HCT116 (cell line): ENCODE measurements at regions not wholly inside any gene's neighbourhood (a gene's known extent, or its start where the extent isn't known, plus 50 kb on each side); places are given as distances from the start of the nearest gene placed in this dataset.

Experiments used
- ATAC-seq: fragments of 200-7000 bp; cut with Tn5 transposase; 2 replicates; pipeline ENCODE4 v1.9.1; 2020; ENCODE audit warnings: mild to moderate bottlenecking, moderate library complexity
- BruUV-seq: library from RNA; stranded (reverse); fragments of 400-500 nt; replicated peaks from 2 replicates; lab custom pipeline; 2021; lab: Mats Ljungman, UMichigan
- CTCF ChIA-PET: fragments of 300-600 bp; sonication (Branson Sonifier 250); formaldehyde crosslinking; loops from one replicate; lab custom pipeline; 2021; ENCODE audit warnings: antibody characterized with exemption; lab: Charles Lee
- POLR2A ChIA-PET: fragments of 300-600, 350-600 bp; sonication (Branson Sonifier 250); formaldehyde crosslinking; loops from one replicate; lab custom pipeline; 2021; ENCODE audit warnings: antibody characterized with exemption; lab: Charles Lee
- RAD21 ChIA-PET, 2 experiments: fragments of 300-600 bp; sonication (Branson Sonifier 250); formaldehyde crosslinking; loops; one replicate each; lab custom pipeline; 2023; ENCODE audit warnings: low total read pairs in 2 of 2; ENCODE audit not compliant: uncharacterized antibody in 2 of 2, unreplicated experiment in 2 of 2, low non-redundant PET in 1 of 2; lab: Charles Lee
- DNase-seq: peaks from one replicate; pipeline ENCODE4 v3.0.0-alpha.2; 2010; ENCODE audit warnings: low read depth, low spot score
- H2AFZ ChIP-seq: fragments of 200-600 bp; shearing (Covaris generic), sonication (generic); 2 replicates; pipeline ENCODE4 v1.6.1; 2017; ENCODE audit warnings: low read depth, mixed run types, mixed read lengths, antibody characterized with exemption, low read length; ENCODE audit not compliant: poor library complexity, severe bottlenecking
- H3K27ac ChIP-seq: 2 replicates; pipeline ENCODE4 v1.5.1; 2012; ENCODE audit warnings: low read depth, low read length
- H3K27me3 ChIP-seq: fragments of 200-600 bp; sonication (generic); 2 replicates; pipeline ENCODE4 v1.6.1; 2016; ENCODE audit warnings: mixed run types, low read length, mixed read lengths; ENCODE audit not compliant: insufficient read depth
- H3K36me3 ChIP-seq, 2 experiments: fragments of 200-500 bp in 1 of 2; fragments of 200-600 bp in 1 of 2; sonication (Bioruptor generic) in 1 of 2; sonication (generic) in 1 of 2; 2 replicates each; pipeline versions ENCODE4 v1.5.1 to v1.6.1; 2014 to 2016; ENCODE audit warnings: low read length in 2 of 2, inconsistent platforms in 1 of 2, mixed read lengths in 1 of 2, mixed run types in 1 of 2; ENCODE audit not compliant: insufficient read depth in 2 of 2, control insufficient read depth in 1 of 2
- H3K4me1 ChIP-seq, 2 experiments: fragments of 200-600 bp in 1 of 2; sonication (generic) in 1 of 2; 2 replicates each; pipeline versions ENCODE4 v1.5.1 to v1.6.1; 2012 to 2017; ENCODE audit warnings: low read length in 2 of 2, inconsistent platforms in 1 of 2, mild to moderate bottlenecking in 1 of 2, mixed read lengths in 1 of 2, mixed run types in 1 of 2, moderate library complexity in 1 of 2; ENCODE audit not compliant: insufficient read depth in 2 of 2, control insufficient read depth in 1 of 2
- H3K4me2 ChIP-seq: fragments of 200-600 bp; sonication (generic); 2 replicates; pipeline ENCODE4 v1.6.1; 2017; ENCODE audit warnings: mixed run types, low read length, mixed read lengths
- H3K4me3 ChIP-seq, 2 experiments: fragments of 200-600 bp in 1 of 2; sonication (generic) in 1 of 2; replicated peaks in 1 of 2; 2 replicates each; pipeline ENCODE4 v1.5.1; 2011 to 2016; ENCODE audit warnings: low read length in 2 of 2, control low read depth in 1 of 2, low read depth in 1 of 2, mild to moderate bottlenecking in 1 of 2, mixed read lengths in 1 of 2, mixed run types in 1 of 2
- H3K79me2 ChIP-seq: fragments of 200-600 bp; sonication (generic); 2 replicates; pipeline ENCODE4 v1.6.1; 2017; ENCODE audit warnings: mild to moderate bottlenecking, mixed run types, low read length, moderate library complexity, mixed read lengths; ENCODE audit not compliant: insufficient read depth
- H3K9ac ChIP-seq: fragments of 200-600 bp; sonication (generic); 2 replicates; pipeline ENCODE4 v1.6.1; 2016; ENCODE audit warnings: low read length, mixed read lengths
- H3K9me2 ChIP-seq: fragments of 200-600 bp; sonication (generic), shearing (Covaris generic); 2 replicates; pipeline ENCODE4 v1.6.1; 2017; ENCODE audit warnings: mixed run types, mild to moderate bottlenecking, moderate library complexity; ENCODE audit not compliant: insufficient read depth
- H3K9me3 ChIP-seq, 2 experiments: fragments of 200-500 bp in 1 of 2; fragments of 200-600 bp in 1 of 2; sonication (Bioruptor generic) in 1 of 2; sonication (generic) in 1 of 2; 2 replicates each; pipeline ENCODE4 v1.6.1; 2014 to 2017; ENCODE audit warnings: low read length in 2 of 2, mixed read lengths in 2 of 2, inconsistent platforms in 1 of 2, low read depth in 1 of 2, mild to moderate bottlenecking in 1 of 2, mixed run types in 1 of 2, moderate library complexity in 1 of 2; ENCODE audit not compliant: control insufficient read depth in 1 of 2, insufficient read depth in 1 of 2
- H4K20me1 ChIP-seq: fragments of 200-600 bp; sonication (generic), shearing (Covaris generic); 2 replicates; pipeline ENCODE4 v1.6.1; 2017; ENCODE audit warnings: mixed run types, mild to moderate bottlenecking, moderate library complexity; ENCODE audit not compliant: insufficient read depth
- CBX3 ChIP-seq: IDR thresholded peaks from 2 replicates; pipeline ENCODE4 v1.6.1; 2012; ENCODE audit warnings: low read depth
- CEBPB ChIP-seq: IDR thresholded peaks from 2 replicates; pipeline ENCODE4 v1.6.1; 2012; ENCODE audit warnings: low read depth
- EGR1 ChIP-seq: IDR thresholded peaks from 2 replicates; pipeline ENCODE4 v1.6.1; 2012; ENCODE audit warnings: low read depth
- ELF1 ChIP-seq: IDR thresholded peaks from 2 replicates; pipeline ENCODE4 v1.6.1; 2012; ENCODE audit warnings: low read depth, borderline replicate concordance
- EZH2 ChIP-seq: fragments of 200-600 bp; sonication (generic); IDR thresholded peaks from 2 replicates; pipeline ENCODE4 v1.6.1; 2017; ENCODE audit warnings: antibody characterized with exemption, mixed run types
- EZH2phosphoT487 ChIP-seq: fragments of 200-600 bp; IDR thresholded peaks from 2 replicates; pipeline ENCODE4 v1.6.1; 2018; ENCODE audit warnings: antibody characterized with exemption, borderline replicate concordance
- JUND ChIP-seq: IDR thresholded peaks from 2 replicates; pipeline ENCODE4 v1.6.1; 2012
- POLR2A ChIP-seq: IDR thresholded peaks from 2 replicates; pipeline ENCODE4 v1.7.0; 2011; ENCODE audit warnings: borderline replicate concordance; ENCODE audit not compliant: insufficient read depth, insufficient read length; ENCODE audit errors: extremely low read depth
- RAD21 ChIP-seq: IDR thresholded peaks from 2 replicates; pipeline ENCODE4 v1.6.1; 2012; ENCODE audit warnings: low read depth, mild to moderate bottlenecking
- SIN3A ChIP-seq: IDR thresholded peaks from 2 replicates; pipeline ENCODE4 v1.6.1; 2012; ENCODE audit warnings: low read depth
- SP1 ChIP-seq: IDR thresholded peaks from 2 replicates; pipeline ENCODE4 v1.6.1; 2012; ENCODE audit warnings: low read depth
- SRF ChIP-seq: IDR thresholded peaks from 2 replicates; pipeline ENCODE4 v1.6.1; 2012; ENCODE audit warnings: low read depth
- YY1 ChIP-seq: IDR thresholded peaks from 2 replicates; pipeline ENCODE4 v1.6.1; 2011; ENCODE audit warnings: low read length, low read depth, moderate library complexity, mild to moderate bottlenecking; ENCODE audit not compliant: insufficient replicate concordance; ENCODE audit errors: extremely low read depth
- ZFX ChIP-seq: fragments of 450-650 bp; IDR thresholded peaks from 2 replicates; pipeline ENCODE4 v1.6.1; 2017
- ZNF274 ChIP-seq: fragments of 200-500 bp; sonication (Bioruptor generic); IDR thresholded peaks from 2 replicates; pipeline ENCODE4 v1.6.1; 2014; ENCODE audit warnings: mild to moderate bottlenecking, low read depth, low read length, inconsistent platforms
- intact Hi-C: fragments of 100-400 bp; cut with micrococcal nuclease; formaldehyde crosslinking; loops from 2 replicates; pipeline ENCODE4 v1.10.0; 2022
- TF ChIP-seq, protein P1 (sequence below): IDR thresholded peaks from 2 replicates; pipeline ENCODE4 v1.6.1; 2012
- TF ChIP-seq, protein P2 (sequence below): IDR thresholded peaks from 2 replicates; pipeline ENCODE4 v1.6.1; 2012
- TF ChIP-seq, protein P3 (sequence below): IDR thresholded peaks from 2 replicates; pipeline ENCODE4 v1.6.1; 2012; ENCODE audit warnings: low read depth
- TF ChIP-seq, protein P4 (sequence below), 3 experiments: fragments of 200-600 bp in 1 of 3; sonication (generic) in 1 of 3; IDR thresholded peaks in 2 of 3; conservative IDR thresholded peaks in 1 of 3; 2 replicates each; pipeline ENCODE4 v1.5.1; 2012 to 2017; ENCODE audit warnings: low read depth in 2 of 3, low read length in 2 of 3, antibody characterized with exemption in 1 of 3, borderline replicate concordance in 1 of 3, control low read depth in 1 of 3, mild to moderate bottlenecking in 1 of 3, mixed read lengths in 1 of 3, mixed run types in 1 of 3, moderate library complexity in 1 of 3; ENCODE audit not compliant: insufficient read depth in 1 of 3
- TF ChIP-seq, protein P5 (sequence below): IDR thresholded peaks from 2 replicates; pipeline ENCODE4 v1.6.1; 2011; ENCODE audit warnings: mild to moderate bottlenecking, low read length, moderate library complexity; ENCODE audit not compliant: insufficient replicate concordance; ENCODE audit errors: extremely low read depth

DNA sequence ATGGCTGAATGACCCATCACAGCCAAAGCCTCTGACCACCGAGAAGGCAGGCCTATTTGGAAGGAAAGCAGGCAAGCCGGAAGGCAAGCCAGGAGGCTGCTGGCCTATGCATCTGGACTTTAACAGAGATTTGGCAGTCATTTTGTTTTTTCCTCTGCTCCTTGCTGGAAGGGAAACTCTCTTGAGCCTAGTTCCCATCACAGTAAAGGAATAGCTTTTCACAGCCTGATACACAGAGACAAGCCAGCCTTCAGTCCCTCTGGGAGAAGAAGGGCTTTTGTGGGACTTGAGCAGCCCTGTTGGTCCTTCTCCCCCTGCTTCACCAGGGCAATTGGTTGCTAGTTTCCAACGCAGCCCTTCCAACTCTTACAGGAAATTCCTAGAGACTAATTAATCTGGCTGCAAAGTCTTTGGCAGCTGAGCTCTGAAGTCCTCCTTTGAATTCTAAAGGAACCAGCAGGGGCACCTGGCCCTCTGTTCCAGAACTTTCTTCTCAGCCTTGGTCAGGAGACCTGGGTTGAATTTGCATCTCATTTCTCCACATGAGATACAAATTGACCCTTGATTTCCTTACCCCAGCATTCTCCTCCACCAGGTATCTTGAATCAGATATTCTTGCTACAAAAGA lies 157.3 kb upstream of the EPB41L4A start:
- ChIA-PET CTCF (no interaction called here), POLR2A (no interaction called here), RAD21 (no interaction called here)
- no peak overlapping the region for H3K27ac ChIP-seq
- ATAC-seq: no peak
- H3K79me2 ChIP-seq: no peaks in the 10 kb centered on the region
- TF ChIP-seq, protein P1, sequence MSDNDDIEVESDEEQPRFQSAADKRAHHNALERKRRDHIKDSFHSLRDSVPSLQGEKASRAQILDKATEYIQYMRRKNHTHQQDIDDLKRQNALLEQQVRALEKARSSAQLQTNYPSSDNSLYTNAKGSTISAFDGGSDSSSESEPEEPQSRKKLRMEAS: no peak
- no peak for TF ChIP-seq POLR2A
- TF ChIP-seq SP1: no peak
- no peak for TF ChIP-seq EGR1
- TF ChIP-seq, protein P2, sequence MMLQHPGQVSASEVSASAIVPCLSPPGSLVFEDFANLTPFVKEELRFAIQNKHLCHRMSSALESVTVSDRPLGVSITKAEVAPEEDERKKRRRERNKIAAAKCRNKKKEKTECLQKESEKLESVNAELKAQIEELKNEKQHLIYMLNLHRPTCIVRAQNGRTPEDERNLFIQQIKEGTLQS: no peak
- no peak for TF ChIP-seq SRF
- TF ChIP-seq CBX3: no peak
- TF ChIP-seq ZFX: no peak
- TF ChIP-seq, protein P3, sequence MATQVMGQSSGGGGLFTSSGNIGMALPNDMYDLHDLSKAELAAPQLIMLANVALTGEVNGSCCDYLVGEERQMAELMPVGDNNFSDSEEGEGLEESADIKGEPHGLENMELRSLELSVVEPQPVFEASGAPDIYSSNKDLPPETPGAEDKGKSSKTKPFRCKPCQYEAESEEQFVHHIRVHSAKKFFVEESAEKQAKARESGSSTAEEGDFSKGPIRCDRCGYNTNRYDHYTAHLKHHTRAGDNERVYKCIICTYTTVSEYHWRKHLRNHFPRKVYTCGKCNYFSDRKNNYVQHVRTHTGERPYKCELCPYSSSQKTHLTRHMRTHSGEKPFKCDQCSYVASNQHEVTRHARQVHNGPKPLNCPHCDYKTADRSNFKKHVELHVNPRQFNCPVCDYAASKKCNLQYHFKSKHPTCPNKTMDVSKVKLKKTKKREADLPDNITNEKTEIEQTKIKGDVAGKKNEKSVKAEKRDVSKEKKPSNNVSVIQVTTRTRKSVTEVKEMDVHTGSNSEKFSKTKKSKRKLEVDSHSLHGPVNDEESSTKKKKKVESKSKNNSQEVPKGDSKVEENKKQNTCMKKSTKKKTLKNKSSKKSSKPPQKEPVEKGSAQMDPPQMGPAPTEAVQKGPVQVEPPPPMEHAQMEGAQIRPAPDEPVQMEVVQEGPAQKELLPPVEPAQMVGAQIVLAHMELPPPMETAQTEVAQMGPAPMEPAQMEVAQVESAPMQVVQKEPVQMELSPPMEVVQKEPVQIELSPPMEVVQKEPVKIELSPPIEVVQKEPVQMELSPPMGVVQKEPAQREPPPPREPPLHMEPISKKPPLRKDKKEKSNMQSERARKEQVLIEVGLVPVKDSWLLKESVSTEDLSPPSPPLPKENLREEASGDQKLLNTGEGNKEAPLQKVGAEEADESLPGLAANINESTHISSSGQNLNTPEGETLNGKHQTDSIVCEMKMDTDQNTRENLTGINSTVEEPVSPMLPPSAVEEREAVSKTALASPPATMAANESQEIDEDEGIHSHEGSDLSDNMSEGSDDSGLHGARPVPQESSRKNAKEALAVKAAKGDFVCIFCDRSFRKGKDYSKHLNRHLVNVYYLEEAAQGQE: no peak
- no peak for TF ChIP-seq ELF1
- TF ChIP-seq EZH2phosphoT487: no peak
- no peak for TF ChIP-seq ZNF274
- no peak for TF ChIP-seq CEBPB
- TF ChIP-seq, protein P4, sequence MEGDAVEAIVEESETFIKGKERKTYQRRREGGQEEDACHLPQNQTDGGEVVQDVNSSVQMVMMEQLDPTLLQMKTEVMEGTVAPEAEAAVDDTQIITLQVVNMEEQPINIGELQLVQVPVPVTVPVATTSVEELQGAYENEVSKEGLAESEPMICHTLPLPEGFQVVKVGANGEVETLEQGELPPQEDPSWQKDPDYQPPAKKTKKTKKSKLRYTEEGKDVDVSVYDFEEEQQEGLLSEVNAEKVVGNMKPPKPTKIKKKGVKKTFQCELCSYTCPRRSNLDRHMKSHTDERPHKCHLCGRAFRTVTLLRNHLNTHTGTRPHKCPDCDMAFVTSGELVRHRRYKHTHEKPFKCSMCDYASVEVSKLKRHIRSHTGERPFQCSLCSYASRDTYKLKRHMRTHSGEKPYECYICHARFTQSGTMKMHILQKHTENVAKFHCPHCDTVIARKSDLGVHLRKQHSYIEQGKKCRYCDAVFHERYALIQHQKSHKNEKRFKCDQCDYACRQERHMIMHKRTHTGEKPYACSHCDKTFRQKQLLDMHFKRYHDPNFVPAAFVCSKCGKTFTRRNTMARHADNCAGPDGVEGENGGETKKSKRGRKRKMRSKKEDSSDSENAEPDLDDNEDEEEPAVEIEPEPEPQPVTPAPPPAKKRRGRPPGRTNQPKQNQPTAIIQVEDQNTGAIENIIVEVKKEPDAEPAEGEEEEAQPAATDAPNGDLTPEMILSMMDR (IDR thresholded peaks at IDR 0.05 in 2 of 3, conservative IDR thresholded peaks at IDR 0.05 in 1 of 3; ENCODE audit: borderline replicate concordance in 1 of 3, insufficient read depth in 1 of 3, low read depth in 2 of 3, low read length in 2 of 3): no peak
- TF ChIP-seq SIN3A: no peak
- TF ChIP-seq, protein P5, sequence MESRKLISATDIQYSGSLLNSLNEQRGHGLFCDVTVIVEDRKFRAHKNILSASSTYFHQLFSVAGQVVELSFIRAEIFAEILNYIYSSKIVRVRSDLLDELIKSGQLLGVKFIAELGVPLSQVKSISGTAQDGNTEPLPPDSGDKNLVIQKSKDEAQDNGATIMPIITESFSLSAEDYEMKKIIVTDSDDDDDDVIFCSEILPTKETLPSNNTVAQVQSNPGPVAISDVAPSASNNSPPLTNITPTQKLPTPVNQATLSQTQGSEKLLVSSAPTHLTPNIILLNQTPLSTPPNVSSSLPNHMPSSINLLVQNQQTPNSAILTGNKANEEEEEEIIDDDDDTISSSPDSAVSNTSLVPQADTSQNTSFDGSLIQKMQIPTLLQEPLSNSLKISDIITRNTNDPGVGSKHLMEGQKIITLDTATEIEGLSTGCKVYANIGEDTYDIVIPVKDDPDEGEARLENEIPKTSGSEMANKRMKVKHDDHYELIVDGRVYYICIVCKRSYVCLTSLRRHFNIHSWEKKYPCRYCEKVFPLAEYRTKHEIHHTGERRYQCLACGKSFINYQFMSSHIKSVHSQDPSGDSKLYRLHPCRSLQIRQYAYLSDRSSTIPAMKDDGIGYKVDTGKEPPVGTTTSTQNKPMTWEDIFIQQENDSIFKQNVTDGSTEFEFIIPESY: no peak
- TF ChIP-seq YY1: no peak
- TF ChIP-seq JUND: no peak
- no peak for TF ChIP-seq EZH2
- no peak for TF ChIP-seq RAD21
- H4K20me1 ChIP-seq: no peaks in the 10 kb centered on the region
- DNase-seq: no peak
- no peaks in the 10 kb centered on the region for H3K9me2 ChIP-seq
- H2AFZ ChIP-seq: no peak overlapping the region
- H3K9me3 ChIP-seq: no peaks in the 10 kb centered on the region
- BruUV-seq: no TSS peak
- no peak overlapping the region for H3K4me3 ChIP-seq
- H3K27me3 ChIP-seq: no peaks in the 10 kb centered on the region
- intact Hi-C loops: no loop called here
- no peaks in the 10 kb centered on the region for H3K4me1 ChIP-seq
- H3K9ac ChIP-seq: no peak overlapping the region
- no peaks in the 10 kb centered on the region for H3K36me3 ChIP-seq
- no peak overlapping the region for H3K4me2 ChIP-seq
